Neural cell (in vitro differentiated cells): ENCODE measurements at regions not wholly inside any gene's neighbourhood (a gene's known extent, or its start where the extent isn't known, plus 50 kb on each side); places are given as distances from the start of the nearest gene placed in this dataset.

Source experiments
- H2AFZ ChIP-seq: fragments of 200-600, 300-800 bp; sonication (generic), shearing (Covaris generic); 2 replicates; pipeline ENCODE4 v1.6.0; 2014; ENCODE audit warnings: low read depth, mild to moderate bottlenecking, antibody characterized with exemption, low read length, moderate library complexity
- H3F3A ChIP-seq: fragments of 200-600 bp; shearing (Covaris generic); 2 replicates; pipeline ENCODE4 v1.6.1; 2016; ENCODE audit warnings: mild to moderate bottlenecking, moderate library complexity, mixed read lengths, antibody characterized with exemption, low read length; ENCODE audit not compliant: insufficient read depth, poor library complexity, severe bottlenecking
- H3K27ac ChIP-seq: fragments of 200-600, 300-800 bp; sonication (generic), shearing (Covaris generic); 2 replicates; pipeline ENCODE4 v1.5.1; 2014; ENCODE audit warnings: mild to moderate bottlenecking, low read length, moderate library complexity
- H3K27me3 ChIP-seq: fragments of 300-800, 200-600 bp; sonication (generic), shearing (Covaris generic); 2 replicates; pipeline ENCODE4 v1.6.0; 2014; ENCODE audit warnings: mild to moderate bottlenecking, low read depth, low read length, moderate library complexity; ENCODE audit not compliant: insufficient read depth
- H3K36me3 ChIP-seq: fragments of 300-800, 200-600 bp; sonication (generic), shearing (Covaris generic); 2 replicates; pipeline ENCODE4 v1.5.1; 2014; ENCODE audit warnings: mild to moderate bottlenecking, antibody characterized with exemption, low read length, moderate library complexity; ENCODE audit not compliant: insufficient read depth
- H3K4me2 ChIP-seq: fragments of 300-800, 200-600 bp; sonication (generic), shearing (Covaris generic); 2 replicates; pipeline ENCODE4 v1.6.0; 2014; ENCODE audit warnings: mild to moderate bottlenecking, low read length
- H3K4me3 ChIP-seq: fragments of 300-800, 200-600 bp; sonication (generic), shearing (Covaris generic); 2 replicates; pipeline ENCODE4 v1.5.1; 2014; ENCODE audit warnings: mild to moderate bottlenecking, low read length, moderate library complexity
- H3K79me2 ChIP-seq: fragments of 200-600 bp; shearing (Covaris generic); replicated peaks from 2 replicates; pipeline ENCODE4 v1.6.0; 2014; ENCODE audit warnings: mild to moderate bottlenecking, low read length, moderate library complexity; ENCODE audit not compliant: insufficient read depth
- H3K9ac ChIP-seq: fragments of 300-800, 200-600 bp; sonication (generic), shearing (Covaris generic); 2 replicates; pipeline ENCODE4 v1.6.1; 2016; ENCODE audit warnings: mild to moderate bottlenecking, low read length, mixed read lengths
- H3K9me2 ChIP-seq: fragments of 200-600 bp; shearing (Covaris generic); 2 replicates; pipeline ENCODE4 v1.6.1; 2016; ENCODE audit warnings: mild to moderate bottlenecking, low read length, mixed read lengths; ENCODE audit not compliant: insufficient read depth
- H3K9me3 ChIP-seq: fragments of 200-600, 300-800 bp; sonication (generic), shearing (Covaris generic); 2 replicates; pipeline ENCODE4 v1.6.1; 2016; ENCODE audit warnings: mild to moderate bottlenecking, mixed run types, low read length, moderate library complexity, mixed read lengths
- H4K20me1 ChIP-seq: fragments of 200-600 bp; shearing (Covaris generic); 2 replicates; pipeline ENCODE4 v1.6.1; 2016; ENCODE audit warnings: mild to moderate bottlenecking, mixed run types; ENCODE audit not compliant: insufficient read depth
- CTCF ChIP-seq: fragments of 450-650 bp; IDR thresholded peaks from 2 replicates; pipeline ENCODE4 v1.5.1; 2014; ENCODE audit warnings: antibody characterized with exemption, mild to moderate bottlenecking, moderate library complexity; ENCODE audit not compliant: poor library complexity, severe bottlenecking
- EP300 ChIP-seq: fragments of 450-650 bp; conservative IDR thresholded peaks from 2 replicates; pipeline ENCODE4 v1.6.1; 2014; ENCODE audit warnings: antibody characterized with exemption, mild to moderate bottlenecking, moderate library complexity; ENCODE audit not compliant: poor library complexity, severe bottlenecking
- EZH2 ChIP-seq: fragments of 200-600, 300-800 bp; shearing (Covaris generic), sonication (generic); IDR thresholded peaks from 2 replicates; pipeline ENCODE4 v1.6.1; 2014; ENCODE audit warnings: antibody characterized with exemption, low read length, borderline replicate concordance, mild to moderate bottlenecking; ENCODE audit not compliant: insufficient read depth, poor library complexity, severe bottlenecking
- MXI1 ChIP-seq: fragments of 450-650 bp; conservative IDR thresholded peaks from 2 replicates; pipeline ENCODE4 v1.6.1; 2014; ENCODE audit warnings: antibody characterized with exemption, mild to moderate bottlenecking; ENCODE audit not compliant: poor library complexity, severe bottlenecking
- POLR2AphosphoS5 ChIP-seq: IDR thresholded peaks from 2 replicates; pipeline ENCODE4 v1.6.1; 2012
- RAD21 ChIP-seq: fragments of 450-650 bp; conservative IDR thresholded peaks from 2 replicates; pipeline ENCODE4 v1.6.1; 2014; ENCODE audit warnings: antibody characterized with exemption, mild to moderate bottlenecking, moderate library complexity
- REST ChIP-seq: IDR thresholded peaks from 2 replicates; pipeline ENCODE4 v1.6.1; 2012; ENCODE audit warnings: borderline replicate concordance
- SMC3 ChIP-seq: fragments of 450-650 bp; conservative IDR thresholded peaks from 2 replicates; pipeline ENCODE4 v1.6.1; 2014; ENCODE audit warnings: antibody characterized with exemption, mild to moderate bottlenecking, moderate library complexity; ENCODE audit not compliant: poor library complexity
- TAF1 ChIP-seq: IDR thresholded peaks from 2 replicates; pipeline ENCODE4 v1.6.1; 2012; ENCODE audit warnings: low read depth

DNA sequence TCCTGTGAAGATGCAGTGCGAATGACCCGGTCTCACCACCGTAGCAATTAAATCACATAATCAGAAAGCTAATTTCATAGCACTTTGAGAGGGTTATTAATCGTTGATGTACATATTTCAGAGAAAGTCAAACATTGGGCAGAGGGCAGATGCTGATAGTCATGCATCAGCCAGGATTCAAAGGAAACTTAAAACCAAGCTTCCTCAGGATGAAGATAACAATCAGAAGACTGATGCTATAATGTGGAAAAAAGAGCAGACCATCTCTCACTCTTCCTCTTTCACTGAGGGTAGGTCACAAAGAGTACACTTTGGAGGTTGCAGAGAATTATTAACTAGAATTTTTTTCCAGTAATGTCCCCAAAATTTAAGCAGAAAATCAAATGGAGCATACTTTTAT, 1027.7 kb upstream of the ZEB2 start:
- Histone ChIP-seq H3K4me3 (no peak overlapping the region), H4K20me1 (no peaks in the 10 kb centered on the region), H2AFZ (no peak overlapping the region), H3K9me3 (no peaks in the 10 kb centered on the region), H3K27ac (no peak overlapping the region), H3F3A (no peaks in the 10 kb centered on the region), H3K9me2 (no peaks in the 10 kb centered on the region), H3K27me3 (no peaks in the 10 kb centered on the region), H3K9ac (no peak overlapping the region), H3K36me3 (no peaks in the 10 kb centered on the region), H3K4me2 (no peak overlapping the region), H3K79me2 (no peaks in the 10 kb centered on the region)
- no peak for TF ChIP-seq POLR2AphosphoS5
- no peak for TF ChIP-seq TAF1
- no peak for TF ChIP-seq EZH2
- TF ChIP-seq EP300: no peak
- TF ChIP-seq RAD21: no peak

DNA sequence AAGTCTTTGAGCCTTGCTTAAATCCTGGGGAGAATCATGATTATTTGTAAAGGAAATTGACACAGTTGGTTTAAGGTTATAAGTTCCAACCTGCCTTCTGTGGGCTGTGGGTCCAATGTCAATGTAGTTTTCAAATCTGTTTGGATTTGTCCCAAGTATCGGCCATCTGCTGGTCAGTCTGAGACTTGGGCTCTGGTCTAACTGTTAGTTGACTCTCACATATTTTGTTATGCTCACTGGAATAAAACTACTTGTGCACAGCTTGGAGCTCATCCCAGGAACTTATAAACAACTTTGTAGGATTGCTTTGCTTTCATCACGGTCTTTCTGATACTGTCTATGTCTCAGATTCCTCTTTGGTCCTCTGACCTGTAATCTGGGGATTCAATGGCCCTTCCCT, 1026.2 kb upstream of the ZEB2 start:
- Histone ChIP-seq H3K27ac (no peak overlapping the region), H3K4me3 (no peak overlapping the region), H3K9me2 (no peaks in the 10 kb centered on the region), H3K4me2 (no peak overlapping the region), H3K27me3 (no peaks in the 10 kb centered on the region), H4K20me1 (no peaks in the 10 kb centered on the region), H3K9ac (no peak overlapping the region), H3F3A (no peaks in the 10 kb centered on the region), H3K9me3 (no peaks in the 10 kb centered on the region), H3K36me3 (no peaks in the 10 kb centered on the region), H2AFZ (no peak overlapping the region), H3K79me2 (no peaks in the 10 kb centered on the region)
- TF ChIP-seq SMC3: no peak
- TF ChIP-seq RAD21: no peak
- no peak for TF ChIP-seq MXI1
- no peak for TF ChIP-seq TAF1
- no peak for TF ChIP-seq CTCF
- TF ChIP-seq POLR2AphosphoS5: no peak
- no peak for TF ChIP-seq EZH2
- TF ChIP-seq REST: no peak
- no peak for TF ChIP-seq EP300

GRCh38 chr2:145543856-145544255, 1023.9 kb upstream of the ZEB2 start:
- no peaks in the 10 kb centered on the region for H4K20me1 ChIP-seq
- no peaks in the 10 kb centered on the region for H3K79me2 ChIP-seq
- no peak overlapping the region for H3K4me2 ChIP-seq
- H3F3A ChIP-seq: no peaks in the 10 kb centered on the region
- no peak overlapping the region for H3K9ac ChIP-seq
- no peak overlapping the region for H3K4me3 ChIP-seq
- no peaks in the 10 kb centered on the region for H3K9me2 ChIP-seq
- H3K27ac ChIP-seq: no peak overlapping the region
- H3K9me3 ChIP-seq: no peaks in the 10 kb centered on the region
- H3K27me3 ChIP-seq: no peaks in the 10 kb centered on the region
- H2AFZ ChIP-seq: no peak overlapping the region
- no peaks in the 10 kb centered on the region for H3K36me3 ChIP-seq
- TF ChIP-seq EZH2 (no peak), RAD21 (no peak), REST (no peak), MXI1 (no peak), CTCF (no peak), TAF1 (no peak), POLR2AphosphoS5 (no peak), EP300 (no peak), SMC3 (no peak)
